ENCODE measurements at regions not wholly inside any gene's neighbourhood (a gene's known extent, or its start where the extent isn't known, plus 50 kb on each side); places are given as distances from the start of the nearest gene placed in this dataset.

DNA sequence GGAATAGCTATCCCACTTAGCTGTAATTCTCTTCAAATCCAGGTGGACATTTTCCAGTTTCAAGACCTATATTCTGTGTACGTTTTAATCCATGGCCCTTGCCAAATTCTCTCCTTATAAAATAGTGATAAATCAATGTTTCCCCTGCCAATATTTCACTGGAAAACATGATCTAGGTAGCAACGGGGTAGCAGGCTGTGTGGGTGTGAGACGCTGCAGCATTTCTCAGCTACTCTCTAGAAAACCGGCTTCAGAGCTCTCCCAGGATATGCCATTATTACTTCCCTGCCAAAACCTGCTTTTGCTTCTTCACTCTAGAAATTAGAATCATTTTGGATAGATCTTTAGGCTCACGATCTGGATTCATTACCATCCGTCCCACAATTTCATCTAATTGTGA, 82.1 kb upstream of the SIPA1L2 start:
- TF ChIP-seq, protein P1, sequence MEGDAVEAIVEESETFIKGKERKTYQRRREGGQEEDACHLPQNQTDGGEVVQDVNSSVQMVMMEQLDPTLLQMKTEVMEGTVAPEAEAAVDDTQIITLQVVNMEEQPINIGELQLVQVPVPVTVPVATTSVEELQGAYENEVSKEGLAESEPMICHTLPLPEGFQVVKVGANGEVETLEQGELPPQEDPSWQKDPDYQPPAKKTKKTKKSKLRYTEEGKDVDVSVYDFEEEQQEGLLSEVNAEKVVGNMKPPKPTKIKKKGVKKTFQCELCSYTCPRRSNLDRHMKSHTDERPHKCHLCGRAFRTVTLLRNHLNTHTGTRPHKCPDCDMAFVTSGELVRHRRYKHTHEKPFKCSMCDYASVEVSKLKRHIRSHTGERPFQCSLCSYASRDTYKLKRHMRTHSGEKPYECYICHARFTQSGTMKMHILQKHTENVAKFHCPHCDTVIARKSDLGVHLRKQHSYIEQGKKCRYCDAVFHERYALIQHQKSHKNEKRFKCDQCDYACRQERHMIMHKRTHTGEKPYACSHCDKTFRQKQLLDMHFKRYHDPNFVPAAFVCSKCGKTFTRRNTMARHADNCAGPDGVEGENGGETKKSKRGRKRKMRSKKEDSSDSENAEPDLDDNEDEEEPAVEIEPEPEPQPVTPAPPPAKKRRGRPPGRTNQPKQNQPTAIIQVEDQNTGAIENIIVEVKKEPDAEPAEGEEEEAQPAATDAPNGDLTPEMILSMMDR (conservative IDR thresholded peaks at IDR 0.05): no peak
- no peak for TF ChIP-seq ZFX (IDR thresholded peaks at IDR 0.05)

Measured in C4-2B (cell line).